Frontal cortex (tissue), 3 donors: ENCODE measurements at regions not wholly inside any gene's neighbourhood (a gene's known extent, or its start where the extent isn't known, plus 50 kb on each side); places are given as distances from the start of the nearest gene placed in this dataset.

ENCODE experiments used
- DNase-seq, 2 donors: peaks; one replicate each; pipeline ENCODE4 v3.0.0; 2012; ENCODE audit warnings: low spot score in 2 of 2
- FAIRE-seq: peaks from 2 replicates; lab custom pipeline; 2012; peaks lifted over from hg19 to GRCh38; lab: Jason Lieb, UNC
- donor health status: control.
- donor health status: control.
- donor health status: control.

DNA sequence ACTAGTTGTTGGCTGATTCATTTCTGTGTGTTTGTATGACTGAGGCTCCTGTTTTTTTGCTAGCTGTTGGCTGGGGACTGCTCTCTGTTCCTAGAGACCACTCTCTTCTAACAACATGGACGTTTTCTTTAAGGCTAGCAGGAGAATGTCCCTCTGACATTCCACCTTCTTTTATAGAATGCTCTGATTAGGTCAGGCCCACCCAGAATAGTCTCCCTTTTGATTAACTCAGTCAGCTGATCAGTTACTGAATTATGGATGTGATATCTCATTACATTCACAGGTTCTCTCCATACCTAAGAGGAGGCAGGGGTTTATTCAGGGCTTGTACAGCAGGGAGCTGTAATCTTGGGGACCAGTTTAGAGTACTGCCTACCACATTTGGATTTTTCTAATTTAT, 175.6 kb upstream of the RHOBTB1 start:
- no peak for FAIRE-seq
- DNase-seq = no peak

DNA sequence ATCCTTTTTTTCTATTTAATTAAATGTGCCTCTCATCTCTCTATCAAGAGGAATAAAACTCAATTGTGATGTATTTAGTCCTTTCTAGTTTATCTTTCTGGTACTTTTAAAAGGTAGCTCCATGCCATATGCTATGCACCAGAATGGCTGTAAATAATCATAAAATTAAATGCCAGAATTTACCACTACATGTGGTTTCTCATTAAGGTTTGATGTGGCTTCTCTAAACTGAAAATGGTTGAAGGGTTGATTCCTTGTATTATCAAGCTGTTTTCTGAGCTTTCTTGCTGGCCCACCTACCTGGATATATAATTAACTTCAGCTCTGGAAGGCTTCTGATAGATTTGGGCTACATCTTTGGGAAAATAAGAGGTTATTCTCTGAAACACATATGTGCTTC, 171.9 kb upstream of the RHOBTB1 start:
- FAIRE-seq (no peak), DNase-seq (no peak)

DNA sequence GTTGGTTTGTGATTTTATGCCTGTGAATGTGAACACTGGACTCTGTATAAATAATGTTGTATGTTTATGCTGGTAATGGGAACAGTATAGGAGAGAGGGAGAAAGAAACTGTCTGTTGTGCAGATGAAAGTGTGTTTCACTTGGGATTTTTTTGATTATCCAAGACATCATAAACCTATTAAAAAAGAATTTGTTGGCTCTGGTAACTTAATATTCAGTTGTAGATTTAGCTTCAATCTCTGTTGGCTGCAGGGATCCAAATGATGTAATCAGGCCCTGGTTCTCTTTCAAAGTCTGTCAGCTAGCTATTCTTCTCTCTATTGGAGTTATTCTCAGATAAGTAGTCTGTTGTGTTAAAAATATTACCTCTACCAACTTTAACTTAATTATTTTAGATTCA, 168.8 kb upstream of the RHOBTB1 start:
- DNase-seq = no peak
- no peak for FAIRE-seq

DNA sequence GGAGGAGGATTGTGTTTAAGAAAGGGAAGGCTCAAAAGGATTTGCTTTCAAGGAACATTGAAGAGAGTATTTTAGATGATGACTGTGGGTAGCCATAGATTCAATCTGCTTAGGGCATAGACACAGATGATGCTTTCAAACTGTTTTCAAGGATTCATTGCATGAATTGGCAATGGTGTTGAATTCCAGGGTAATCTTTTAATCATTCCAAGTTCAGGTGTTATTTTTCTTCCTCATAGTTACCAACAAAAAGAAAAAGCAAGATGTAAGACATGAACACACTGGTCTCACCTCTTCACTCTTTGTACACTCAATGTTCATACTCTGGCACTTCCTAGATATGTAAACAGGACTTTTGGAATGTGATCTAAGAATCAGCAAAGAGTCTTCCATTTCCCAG, 167.0 kb upstream of the RHOBTB1 start:
- FAIRE-seq (no peak), DNase-seq (no peak)

DNA sequence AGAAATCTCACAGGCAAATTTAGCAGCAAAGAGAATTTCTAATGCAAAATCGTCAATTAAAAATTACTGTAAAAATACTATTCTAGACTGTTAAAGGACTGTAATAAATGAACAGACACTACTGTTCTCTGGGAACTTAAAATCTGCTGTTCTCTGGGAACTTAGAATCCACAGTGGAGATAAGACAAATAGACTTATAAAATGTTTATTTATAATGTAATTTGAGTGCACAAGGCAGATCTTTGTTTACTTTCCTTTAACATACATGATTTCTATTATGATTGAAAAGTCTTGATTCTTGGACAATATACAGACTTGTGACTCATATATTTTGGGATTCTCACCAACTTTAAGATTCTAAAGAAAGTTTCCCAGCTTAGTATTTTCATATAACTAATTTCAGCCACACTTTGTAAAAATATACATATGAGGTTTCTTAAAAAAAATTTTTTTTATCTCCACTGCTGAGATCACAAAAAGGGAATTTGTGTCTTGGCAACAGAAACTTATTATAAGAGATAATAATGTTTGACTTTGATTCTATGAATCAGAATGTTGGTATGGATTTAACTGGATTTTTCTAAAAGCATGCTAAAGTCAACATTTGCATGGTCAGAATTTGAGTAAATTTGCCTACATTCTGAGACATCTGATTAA, 166.3 kb upstream of the RHOBTB1 start:
- FAIRE-seq = no peak
- DNase-seq = no peak

DNA sequence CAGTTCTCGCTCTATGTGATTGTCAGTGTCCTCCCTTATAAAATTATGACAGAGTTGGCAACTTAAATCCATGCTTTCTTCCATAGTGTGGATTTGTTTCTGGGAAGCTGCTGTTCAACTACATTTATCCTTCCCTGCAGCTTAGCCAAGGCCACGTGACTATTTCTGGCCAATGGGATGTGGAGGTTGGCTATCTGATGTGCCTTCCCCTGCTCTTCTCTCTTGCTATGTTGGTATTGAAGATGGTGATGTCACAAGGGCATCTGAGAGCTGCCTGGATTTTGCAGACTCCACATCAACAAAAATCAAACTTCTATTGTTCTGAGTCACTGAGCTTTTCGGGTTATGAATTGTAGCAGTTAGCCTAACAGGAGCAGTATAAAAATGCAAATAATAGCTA, 164.9 kb upstream of the RHOBTB1 start:
- FAIRE-seq (no peak), DNase-seq (no peak)

DNA sequence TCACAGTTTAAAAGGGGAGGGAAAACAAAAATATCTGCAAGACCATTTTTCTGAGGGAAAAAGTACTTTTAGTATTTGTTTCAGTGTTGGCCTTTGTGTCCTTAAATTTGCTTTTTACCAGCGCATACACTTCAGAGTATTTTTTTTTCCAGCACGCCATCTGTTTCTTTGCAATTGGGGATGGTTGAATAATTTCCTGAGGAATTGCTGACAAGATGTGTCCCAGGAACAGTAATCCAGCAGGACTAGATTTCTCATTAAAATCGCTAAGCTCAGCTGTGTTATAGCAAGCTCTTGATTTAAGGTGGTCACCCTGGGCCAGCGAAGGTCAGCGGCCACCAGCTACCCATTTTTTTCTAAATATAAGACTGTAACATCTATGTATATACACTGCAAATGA, 156.9 kb upstream of the RHOBTB1 start:
- DNase-seq (no peak), FAIRE-seq (no peak)

DNA sequence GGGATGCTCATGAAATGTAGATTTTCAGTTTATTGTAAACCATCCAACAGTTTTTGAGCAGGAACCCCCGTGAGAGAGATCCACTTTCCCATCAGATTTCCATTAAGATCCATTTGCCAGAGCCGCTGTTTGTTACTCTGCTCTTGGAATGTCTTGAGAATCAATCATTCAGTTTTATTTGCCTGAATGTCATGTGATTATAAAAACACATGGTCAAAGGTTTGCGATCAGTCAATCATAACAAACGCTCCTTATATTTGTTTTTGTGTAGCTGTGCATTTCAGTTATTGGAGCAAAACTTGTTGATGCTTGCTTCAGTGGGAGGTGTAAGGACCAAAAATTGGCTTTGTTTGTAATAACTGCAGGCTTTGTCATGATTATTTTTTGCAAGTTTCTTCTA, 155.8 kb upstream of the RHOBTB1 start:
- DNase-seq = no peak
- no peak for FAIRE-seq

DNA sequence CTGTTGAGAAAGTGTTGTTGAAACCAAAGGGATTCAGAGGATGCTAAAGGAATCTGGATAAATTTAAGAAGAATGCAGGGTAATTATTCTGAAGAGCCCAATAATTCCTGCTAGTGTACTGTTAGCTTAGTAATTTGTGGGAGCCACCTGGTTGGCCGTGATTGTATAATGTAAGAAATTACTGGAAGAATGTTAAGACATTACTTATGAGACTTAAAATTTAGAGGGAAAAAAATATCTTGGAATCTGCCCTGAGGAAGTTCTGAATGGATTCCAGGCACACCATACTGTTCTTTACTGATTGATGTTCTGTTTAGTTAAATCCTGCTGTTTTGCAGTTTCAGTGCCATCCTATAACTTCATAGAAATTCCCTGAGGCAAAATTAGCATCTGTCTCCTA, 155.0 kb upstream of the RHOBTB1 start:
- FAIRE-seq = no peak
- no peak for DNase-seq

DNA sequence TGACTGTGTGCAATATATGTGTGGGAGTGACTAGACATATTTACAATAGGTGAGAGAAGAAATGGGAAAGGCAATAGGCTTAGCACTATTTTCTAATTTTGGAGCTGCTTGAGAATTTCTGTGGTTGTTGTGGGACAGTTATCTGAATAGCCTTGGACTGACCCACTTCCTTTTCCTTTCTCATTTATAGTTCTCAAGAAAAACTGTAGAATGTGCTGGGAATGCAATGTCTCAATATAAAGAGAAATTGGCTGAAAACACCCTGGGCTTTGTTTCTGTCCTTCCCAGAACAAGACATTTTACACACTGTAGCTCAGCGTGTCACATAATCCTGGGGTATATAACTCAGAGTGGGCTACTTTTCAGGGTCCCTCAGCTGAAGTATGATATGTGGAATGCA, 153.0 kb upstream of the RHOBTB1 start:
- FAIRE-seq = no peak
- DNase-seq = no peak

DNA sequence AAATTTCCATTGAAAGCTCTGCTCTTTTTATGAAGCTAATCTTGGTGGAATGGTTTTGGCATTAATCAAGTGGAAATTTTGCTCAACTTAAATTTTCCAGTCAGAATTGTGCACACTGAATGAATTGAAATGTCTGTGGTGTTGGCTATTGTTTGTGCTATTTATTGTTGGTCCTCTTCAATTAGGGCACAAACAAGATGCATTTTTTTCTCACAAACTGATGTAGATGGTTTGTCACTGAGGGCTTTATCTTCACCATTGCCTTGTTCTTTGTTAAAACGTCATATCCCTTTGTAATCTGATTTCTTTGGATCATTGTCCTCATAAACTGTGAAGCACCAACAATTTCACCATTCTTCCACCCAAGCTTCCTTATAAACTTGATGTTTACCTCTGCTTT, 152.1 kb upstream of the RHOBTB1 start:
- DNase-seq (peak in 1 of 2 donors; percentile 4), FAIRE-seq (peak; percentile 81)

DNA sequence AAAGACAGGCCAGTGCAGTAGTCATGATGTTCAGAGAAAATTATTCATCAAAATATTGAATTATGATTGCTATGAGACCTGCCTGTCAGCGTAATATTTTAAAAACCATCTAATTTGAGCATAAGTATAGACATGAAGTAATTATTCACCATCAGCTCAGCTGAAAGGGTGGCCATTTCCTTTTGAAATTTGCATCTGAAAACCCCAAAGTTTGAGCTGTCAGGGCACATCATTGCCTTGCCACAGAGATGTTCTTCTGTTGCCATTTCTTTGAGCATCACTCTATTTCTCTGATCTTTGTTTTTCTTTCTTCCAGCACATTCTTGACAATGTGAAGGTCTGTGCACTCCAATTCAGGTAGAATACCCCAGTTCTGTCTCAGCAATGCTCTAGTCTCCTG, 147.5 kb upstream of the RHOBTB1 start:
- DNase-seq (no peak), FAIRE-seq (no peak)

DNA sequence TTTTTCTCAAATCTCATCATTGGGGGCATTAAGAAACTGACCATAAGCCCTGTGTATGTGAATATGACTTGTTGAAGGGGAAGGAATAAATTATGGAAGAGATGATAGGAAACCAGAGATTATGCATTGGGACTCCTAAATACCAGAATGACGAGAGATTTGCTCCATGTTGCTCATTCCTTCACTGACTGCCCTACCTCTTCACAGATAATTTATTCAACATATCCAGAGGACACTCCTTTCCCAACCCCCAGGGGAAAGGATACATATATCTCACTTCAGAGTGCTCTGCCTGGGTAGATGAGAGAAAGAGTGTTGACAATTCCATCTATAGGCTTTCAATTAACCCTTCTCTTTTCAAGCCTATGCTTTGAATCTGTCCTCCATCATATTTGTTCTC, 145.3 kb upstream of the RHOBTB1 start:
- FAIRE-seq (no peak), DNase-seq (no peak)

DNA sequence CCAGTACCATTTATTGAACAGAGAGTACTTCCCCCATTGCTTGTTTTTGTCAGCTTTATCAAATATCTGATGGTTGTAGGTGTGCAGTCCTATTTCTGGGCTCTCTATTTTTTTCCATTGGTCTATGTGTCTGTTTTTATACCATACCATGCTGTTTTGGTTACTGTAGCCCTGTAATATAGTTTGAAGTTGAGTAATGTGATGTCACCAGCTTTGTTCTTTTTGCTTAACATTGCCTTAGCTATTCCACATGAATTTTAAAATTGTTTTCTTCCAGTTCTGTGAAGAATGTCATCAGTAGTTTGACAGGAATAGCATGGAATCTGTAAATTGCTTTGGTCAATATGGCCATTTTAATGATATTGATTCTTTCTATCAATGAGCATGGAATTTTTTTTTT, 140.5 kb upstream of the RHOBTB1 start:
- DNase-seq (no peak), FAIRE-seq (no peak)

DNA sequence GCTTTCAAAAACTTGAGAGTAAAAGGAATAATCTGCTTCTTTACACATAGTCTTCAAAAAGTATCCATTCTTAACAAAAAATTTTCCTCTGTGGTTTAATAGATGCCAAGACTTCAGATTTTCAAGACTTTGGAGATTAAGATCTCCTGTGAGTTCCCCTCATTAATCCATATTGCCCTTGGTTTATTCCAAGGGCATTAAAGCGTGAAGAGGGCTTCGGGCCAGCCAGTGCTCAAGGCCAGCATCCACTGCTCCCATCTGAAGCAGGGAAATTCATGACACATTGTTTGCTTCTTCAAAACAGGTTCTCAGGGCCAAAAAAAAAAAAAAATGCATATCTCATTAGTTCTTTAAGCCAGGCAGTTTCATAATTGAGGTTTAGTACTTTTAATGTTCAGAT, 137.3 kb upstream of the RHOBTB1 start:
- DNase-seq (no peak), FAIRE-seq (no peak)

DNA sequence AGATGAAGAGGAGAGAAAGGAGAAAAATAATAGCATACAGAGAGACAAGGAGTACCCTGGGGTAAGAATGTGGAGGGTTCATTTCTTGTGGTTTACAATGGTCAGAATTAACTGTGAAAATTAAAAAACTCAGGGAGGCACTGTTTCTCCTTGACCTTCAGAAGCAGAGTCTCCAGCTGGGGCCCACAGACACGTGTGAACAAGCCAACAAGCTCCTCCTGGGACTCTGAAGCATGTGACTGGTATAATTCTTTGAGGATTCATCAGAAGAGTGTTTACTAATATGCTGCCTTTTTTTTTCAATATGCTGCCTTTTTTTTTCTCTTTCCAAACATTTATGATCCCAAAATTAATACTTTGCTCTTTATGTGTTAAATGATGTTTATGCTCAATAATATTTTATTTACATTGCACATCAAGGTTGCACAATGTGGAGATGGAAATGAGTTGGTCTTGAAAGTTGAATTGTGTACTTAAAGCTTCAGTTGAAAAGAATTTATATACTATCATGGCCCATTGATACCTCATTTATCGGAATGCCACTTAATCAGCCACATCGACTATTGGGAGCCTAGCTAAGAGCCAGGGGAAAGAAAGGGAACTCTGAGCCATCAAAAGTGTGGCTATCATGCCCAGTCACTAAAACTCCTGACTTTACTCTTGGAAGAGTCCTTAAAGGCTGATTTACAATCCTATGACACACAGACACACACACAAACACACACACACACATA, 134.7 kb upstream of the RHOBTB1 start:
- FAIRE-seq = no peak
- no peak for DNase-seq

DNA sequence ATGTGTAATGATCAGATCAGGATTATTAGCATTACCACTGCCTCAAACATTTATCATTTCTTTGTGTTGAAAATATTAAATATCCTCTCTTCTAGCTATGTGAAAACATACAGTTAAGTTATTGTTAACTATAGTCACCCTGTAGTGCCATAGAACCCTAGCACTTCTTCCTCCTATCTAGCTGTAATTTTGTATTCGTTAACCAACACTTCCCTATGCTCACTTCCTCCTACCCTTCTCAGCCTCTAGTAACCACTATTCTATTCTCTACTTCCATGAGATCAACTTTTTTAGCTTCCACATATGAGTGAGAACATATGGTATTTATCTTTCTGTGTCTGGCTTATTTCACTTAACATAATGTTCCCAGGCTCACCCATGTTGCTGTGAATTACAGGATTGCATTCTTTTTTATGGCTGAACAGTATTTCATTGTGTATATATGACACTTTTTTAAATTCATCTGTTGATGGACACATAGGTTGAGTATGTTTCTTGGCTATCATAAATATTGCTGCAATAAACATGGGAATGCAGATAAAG, 132.7 kb upstream of the RHOBTB1 start:
- FAIRE-seq (no peak), DNase-seq (no peak)

DNA sequence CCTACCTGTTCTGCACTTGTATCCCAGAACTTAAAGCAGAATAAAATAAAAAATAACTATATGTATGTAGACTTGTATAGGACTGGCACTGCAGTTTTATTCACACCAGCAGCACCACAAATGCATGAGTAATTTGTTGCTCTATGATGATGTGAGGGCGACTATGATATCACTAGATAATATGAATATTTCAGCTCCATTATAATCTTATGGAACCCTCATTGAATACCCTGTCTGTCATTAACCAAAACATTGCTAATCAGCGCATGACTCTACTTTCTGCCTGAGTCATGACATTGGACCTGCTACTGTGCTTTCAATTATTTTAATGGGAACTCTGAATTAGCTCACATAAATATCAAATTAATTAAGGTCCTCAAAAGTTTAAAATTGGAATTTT, 129.4 kb upstream of the RHOBTB1 start:
- FAIRE-seq (no peak), DNase-seq (no peak)

DNA sequence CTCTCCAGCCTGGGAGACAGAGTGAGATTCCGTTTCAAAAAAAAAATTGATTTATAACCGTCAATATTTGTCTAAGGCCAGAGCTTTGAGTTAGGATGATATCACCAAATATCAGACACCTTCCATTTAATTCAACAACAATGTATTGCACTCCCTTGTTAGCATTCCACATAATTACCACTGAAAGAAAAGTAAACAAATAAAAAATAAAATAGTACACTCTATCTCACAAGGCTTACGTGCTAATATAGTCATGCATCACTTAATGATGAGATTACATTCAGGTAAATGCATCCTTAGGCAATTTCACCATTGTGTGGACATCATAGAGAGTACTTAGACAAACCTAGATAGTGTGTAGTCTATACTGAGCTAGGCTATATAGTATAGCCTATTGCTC, 127.6 kb upstream of the RHOBTB1 start:
- FAIRE-seq (no peak), DNase-seq (no peak)

DNA sequence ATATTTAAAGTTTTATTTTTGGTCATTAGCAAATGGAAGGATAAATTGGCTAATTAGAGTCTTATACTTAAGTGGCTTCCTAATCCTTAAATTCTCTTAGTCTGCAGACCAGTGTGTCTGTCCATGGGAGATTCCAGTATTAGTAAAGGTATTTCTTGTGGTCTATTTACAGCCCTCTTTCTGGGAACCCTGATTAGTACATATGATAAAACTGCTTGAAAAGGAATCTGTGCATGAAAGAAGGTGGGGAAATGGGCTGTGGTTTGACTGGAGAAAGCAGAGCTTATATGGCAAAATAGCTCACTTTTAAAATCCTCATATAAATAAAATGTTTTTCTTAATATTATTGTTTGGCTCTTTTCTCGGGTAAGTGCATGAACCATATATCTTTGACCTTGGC, 124.5 kb upstream of the RHOBTB1 start:
- FAIRE-seq (no peak), DNase-seq (no peak)

DNA sequence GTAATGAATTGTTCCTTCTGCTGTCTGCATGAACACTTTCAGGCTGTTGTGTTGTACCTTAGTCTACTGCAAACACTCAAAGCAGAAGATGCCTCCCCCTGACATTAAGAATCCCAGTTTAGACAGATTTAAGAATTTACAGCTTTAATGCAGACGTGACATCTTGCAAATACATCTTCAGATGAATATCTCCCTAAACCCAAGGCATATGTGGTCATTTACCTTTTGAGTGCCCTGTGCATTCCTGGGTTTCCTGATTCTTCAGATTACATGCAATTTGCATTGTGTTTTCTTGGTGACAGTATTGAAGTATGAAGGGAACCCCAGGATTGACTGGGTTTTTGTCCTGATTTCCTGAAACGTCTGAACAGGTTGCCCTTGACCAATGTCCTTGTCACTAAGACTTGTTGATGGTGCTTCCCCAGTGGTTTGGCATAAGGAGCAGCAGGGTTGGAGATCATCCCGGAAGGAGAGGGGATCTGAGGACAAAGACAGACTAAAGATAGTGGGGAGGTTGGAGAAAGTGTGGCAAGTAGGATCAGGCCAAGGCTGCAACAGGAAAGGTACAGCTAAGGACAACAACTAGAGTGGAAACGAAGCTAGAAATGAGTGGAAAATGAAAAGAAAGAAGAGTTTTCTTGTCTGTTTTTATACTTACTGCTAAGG, 123.8 kb upstream of the RHOBTB1 start:
- FAIRE-seq = no peak
- no peak for DNase-seq
